ENCODE measurements at regions not wholly inside any gene's neighbourhood (a gene's known extent, or its start where the extent isn't known, plus 50 kb on each side); places are given as distances from the start of the nearest gene placed in this dataset.

DNA sequence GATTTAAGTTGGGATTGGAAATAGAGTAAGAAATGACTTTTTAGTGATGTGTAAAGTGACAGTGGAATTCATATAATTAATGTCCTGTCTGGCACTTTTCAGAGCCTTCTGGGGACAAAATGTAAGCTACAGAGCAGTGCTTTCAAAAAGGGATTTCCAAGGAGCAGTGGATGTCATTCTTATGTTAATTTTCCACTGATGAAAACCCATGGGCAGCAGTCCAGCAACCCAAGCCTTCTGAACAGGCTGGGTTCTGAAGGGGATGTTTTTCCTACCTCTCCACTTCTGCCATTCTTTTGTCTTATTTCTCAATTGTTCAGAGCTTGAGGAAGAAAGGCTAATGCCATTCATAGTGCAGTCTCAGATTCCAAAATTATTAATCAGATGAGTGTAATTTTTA is 717.6 kb upstream of the HS3ST1 start:
- ChIA-PET CTCF (no interaction called here), POLR2A (ENCODE audit: unreplicated experiment) (no interaction called here)
- Histone ChIP-seq H3K4me2 (no peak overlapping the region), H3F3A (ENCODE audit: insufficient read depth, low read depth) (no peaks in the 10 kb centered on the region), H3K9me2 (ENCODE audit: insufficient read depth) (no peaks in the 10 kb centered on the region), H3K27ac (no peak overlapping the region), H3K4me1 (replicated peaks; ENCODE audit: insufficient read depth) (no peaks in the 10 kb centered on the region), H3K79me2 (ENCODE audit: low read depth) (no peaks in the 10 kb centered on the region), H3K36me3 (ENCODE audit: low read depth) (no peaks in the 10 kb centered on the region), H3K27me3 (ENCODE audit: insufficient read depth, low read depth) (no peaks in the 10 kb centered on the region), H3K9me3 (ENCODE audit: insufficient read depth, low read depth) (no peaks in the 10 kb centered on the region), H2AFZ (no peak overlapping the region), H3K4me3 (no peak overlapping the region), H4K20me1 (ENCODE audit: insufficient read depth) (no peaks in the 10 kb centered on the region)
- no peak for TF ChIP-seq EZH2 (IDR thresholded peaks at IDR 0.05; ENCODE audit: low read depth)
- TF ChIP-seq, protein P1, sequence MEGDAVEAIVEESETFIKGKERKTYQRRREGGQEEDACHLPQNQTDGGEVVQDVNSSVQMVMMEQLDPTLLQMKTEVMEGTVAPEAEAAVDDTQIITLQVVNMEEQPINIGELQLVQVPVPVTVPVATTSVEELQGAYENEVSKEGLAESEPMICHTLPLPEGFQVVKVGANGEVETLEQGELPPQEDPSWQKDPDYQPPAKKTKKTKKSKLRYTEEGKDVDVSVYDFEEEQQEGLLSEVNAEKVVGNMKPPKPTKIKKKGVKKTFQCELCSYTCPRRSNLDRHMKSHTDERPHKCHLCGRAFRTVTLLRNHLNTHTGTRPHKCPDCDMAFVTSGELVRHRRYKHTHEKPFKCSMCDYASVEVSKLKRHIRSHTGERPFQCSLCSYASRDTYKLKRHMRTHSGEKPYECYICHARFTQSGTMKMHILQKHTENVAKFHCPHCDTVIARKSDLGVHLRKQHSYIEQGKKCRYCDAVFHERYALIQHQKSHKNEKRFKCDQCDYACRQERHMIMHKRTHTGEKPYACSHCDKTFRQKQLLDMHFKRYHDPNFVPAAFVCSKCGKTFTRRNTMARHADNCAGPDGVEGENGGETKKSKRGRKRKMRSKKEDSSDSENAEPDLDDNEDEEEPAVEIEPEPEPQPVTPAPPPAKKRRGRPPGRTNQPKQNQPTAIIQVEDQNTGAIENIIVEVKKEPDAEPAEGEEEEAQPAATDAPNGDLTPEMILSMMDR (conservative IDR thresholded peaks at IDR 0.05), result no peak
- no peak for DNase-seq
- BruUV-seq (replicated peaks), result no TSS peak
- intact Hi-C loops (cut with micrococcal nuclease; ENCODE audit: unreplicated experiment), result no loop called here

DNA sequence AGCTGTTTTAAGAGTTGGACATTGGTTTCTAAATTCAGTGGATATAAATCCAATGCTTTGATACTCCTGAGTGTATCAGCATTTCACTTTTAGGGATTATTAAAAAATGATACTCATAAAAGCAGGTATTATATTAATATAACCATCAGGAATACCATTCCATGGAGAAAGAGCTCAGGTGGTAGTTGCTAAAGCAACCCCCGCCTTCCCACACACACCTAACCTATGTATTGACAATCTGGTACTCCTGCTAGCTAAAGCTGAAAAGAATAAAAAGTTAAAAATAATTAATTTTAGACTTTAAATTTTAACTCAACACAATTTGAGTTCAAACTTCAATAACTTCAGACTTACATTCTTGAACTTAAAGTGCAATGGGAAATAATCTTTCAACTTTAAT is 717.1 kb upstream of the HS3ST1 start:
- H3K27me3 ChIP-seq (ENCODE audit: insufficient read depth, low read depth), result no peaks in the 10 kb centered on the region
- H3K27ac ChIP-seq, result no peak overlapping the region
- H3F3A ChIP-seq (ENCODE audit: insufficient read depth, low read depth), result no peaks in the 10 kb centered on the region
- intact Hi-C loops (cut with micrococcal nuclease; ENCODE audit: unreplicated experiment), result no loop called here
- BruUV-seq (replicated peaks), result no TSS peak
- H3K4me3 ChIP-seq, result no peak overlapping the region
- no peak overlapping the region for H2AFZ ChIP-seq
- no peaks in the 10 kb centered on the region for H3K9me3 ChIP-seq (ENCODE audit: insufficient read depth, low read depth)
- no peak for DNase-seq
- POLR2A ChIA-PET (ENCODE audit: unreplicated experiment), result no interaction called here
- H3K4me2 ChIP-seq, result no peak overlapping the region
- no peaks in the 10 kb centered on the region for H3K4me1 ChIP-seq (replicated peaks; ENCODE audit: insufficient read depth)
- H4K20me1 ChIP-seq (ENCODE audit: insufficient read depth), result no peaks in the 10 kb centered on the region
- no peak for TF ChIP-seq EZH2 (IDR thresholded peaks at IDR 0.05; ENCODE audit: low read depth)
- TF ChIP-seq, protein P1 (conservative IDR thresholded peaks at IDR 0.05), result no peak
- H3K9me2 ChIP-seq (ENCODE audit: insufficient read depth), result no peaks in the 10 kb centered on the region
- CTCF ChIA-PET, result no interaction called here
- H3K36me3 ChIP-seq (ENCODE audit: low read depth), result no peaks in the 10 kb centered on the region
- no peaks in the 10 kb centered on the region for H3K79me2 ChIP-seq (ENCODE audit: low read depth)

DNA sequence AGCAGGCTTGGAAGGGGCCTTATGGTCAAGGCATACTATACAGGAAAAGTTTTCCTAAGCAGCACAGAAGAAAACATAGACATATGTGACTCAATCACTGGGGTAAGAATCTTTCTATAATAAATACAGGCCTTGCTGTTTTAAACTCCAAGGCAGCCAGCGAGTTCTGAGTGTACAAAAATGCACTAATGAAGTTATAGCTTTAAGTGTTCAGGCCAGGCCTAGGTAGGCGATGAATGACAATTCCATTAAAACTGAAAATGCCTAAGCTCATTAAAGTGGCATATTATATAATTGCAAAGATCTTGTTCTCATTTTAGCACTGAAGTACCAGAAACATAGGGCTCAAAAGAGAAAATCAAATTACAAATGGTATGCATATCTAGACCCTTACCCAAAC is 716.4 kb upstream of the HS3ST1 start:
- DNase-seq, result no peak

More for the DNA sequence above, 716.4 kb upstream of the HS3ST1 start:
- POLR2A ChIA-PET (ENCODE audit: unreplicated experiment), result no interaction called here
- Histone ChIP-seq H3K9me2 (ENCODE audit: insufficient read depth) (no peaks in the 10 kb centered on the region), H4K20me1 (ENCODE audit: insufficient read depth) (no peaks in the 10 kb centered on the region), H3K27me3 (ENCODE audit: insufficient read depth, low read depth) (no peaks in the 10 kb centered on the region), H3K27ac (no peak overlapping the region), H2AFZ (no peak overlapping the region), H3K4me3 (no peak overlapping the region), H3K4me1 (replicated peaks; ENCODE audit: insufficient read depth) (no peaks in the 10 kb centered on the region), H3F3A (ENCODE audit: insufficient read depth, low read depth) (no peaks in the 10 kb centered on the region), H3K36me3 (ENCODE audit: low read depth) (no peaks in the 10 kb centered on the region), H3K4me2 (no peak overlapping the region), H3K9me3 (ENCODE audit: insufficient read depth, low read depth) (no peaks in the 10 kb centered on the region), H3K79me2 (ENCODE audit: low read depth) (no peaks in the 10 kb centered on the region)
- BruUV-seq (replicated peaks), result no TSS peak
- no peak for TF ChIP-seq EZH2 (IDR thresholded peaks at IDR 0.05; ENCODE audit: low read depth)
- TF ChIP-seq, protein P1 (conservative IDR thresholded peaks at IDR 0.05), result no peak
- intact Hi-C loops (cut with micrococcal nuclease; ENCODE audit: unreplicated experiment), result no loop called here
- CTCF ChIA-PET, result no interaction called here

All from PC-9 (cell line).